ENCODE measurements at regions not wholly inside any gene's neighbourhood (a gene's known extent, or its start where the extent isn't known, plus 50 kb on each side); places are given as distances from the start of the nearest gene placed in this dataset.

- no peaks in the 10 kb centered on the region for H3K9me3 Mint-ChIP-seq
- no peak overlapping the region for H2BK120ac ChIP-seq (ENCODE audit: low read depth, low read length, poor library complexity, severe bottlenecking)
- no peak overlapping the region for H3K27ac ChIP-seq (ENCODE audit: insufficient read length, low read depth, low read length)
- no peak overlapping the region for H2BK15ac ChIP-seq (ENCODE audit: low read depth, low read length)
- H3K27me3 Mint-ChIP-seq (ENCODE audit: low read depth), result no peaks in the 10 kb centered on the region
- no peak overlapping the region for H2BK12ac ChIP-seq (ENCODE audit: insufficient read length, low read depth, low read length)
- H2AK5ac ChIP-seq (ENCODE audit: insufficient read length, low read length), result no peak overlapping the region
- H3K14ac ChIP-seq (ENCODE audit: insufficient read depth, low read length), result no peak overlapping the region
- H4K8ac ChIP-seq (replicated peaks; ENCODE audit: insufficient read length, low read depth, low read length), result no peak overlapping the region
- H3K4ac ChIP-seq (ENCODE audit: low read depth, low read length), result no peak overlapping the region
- no CpG with 5 or more reads among the region's 3 CpGs for WGBS (ENCODE audit: extremely low coverage, insufficient read length, low lambda C conversion rate)
- no peak overlapping the region for H2BK20ac ChIP-seq (ENCODE audit: low read depth, low read length, poor library complexity, severe bottlenecking)
- no peak overlapping the region for H2AFZ ChIP-seq (ENCODE audit: low read length)
- H3T11ph ChIP-seq (ENCODE audit: low read length), result no peak overlapping the region
- no peak overlapping the region for H3K56ac ChIP-seq (ENCODE audit: insufficient read length, low read depth, low read length)
- H3K9me3 ChIP-seq (ENCODE audit: control insufficient read depth, low read depth, low read length), result no peaks in the 10 kb centered on the region
- H3K79me1 ChIP-seq (ENCODE audit: insufficient read depth, low read depth, low read length, poor library complexity, severe bottlenecking), result no peaks in the 10 kb centered on the region
- H3K4me1 ChIP-seq (ENCODE audit: insufficient read depth, low read length), result peaks cover 16% of the 10 kb centered on the region; the same call in 1 of the 2 replicates
- DNase-seq, result no peak
- H3K36me3 Mint-ChIP-seq (ENCODE audit: insufficient read depth in 1 of 3, low read depth in 3 of 3), result no peaks in the 10 kb centered on the region; a peak in 1 of 7 replicates
- no peaks in the 10 kb centered on the region for H4K20me1 ChIP-seq (ENCODE audit: control insufficient read depth, insufficient read depth, insufficient read length)
- no peak overlapping the region for H3K9ac ChIP-seq (ENCODE audit: extremely low read depth, insufficient read length, low read length)
- peak overlapping the region in 1 of 3 experiments; percentile 51; a peak in 1 of 7 replicates for H3K27ac Mint-ChIP-seq
- no peak overlapping the region for H3K23ac ChIP-seq (ENCODE audit: insufficient read length, low read depth, low read length)
- H4K91ac ChIP-seq (ENCODE audit: insufficient read length, low read depth, low read length), result no peak overlapping the region
- H3K23me2 ChIP-seq (ENCODE audit: insufficient read length, low read depth, low read length, poor library complexity, severe bottlenecking), result no peaks in the 10 kb centered on the region
- no peaks in the 10 kb centered on the region for H3K27me3 ChIP-seq (ENCODE audit: insufficient read depth, low read length)
- H3K18ac ChIP-seq (ENCODE audit: insufficient read length, low read depth, low read length), result no peak overlapping the region
- no peak overlapping the region for H3K4me2 ChIP-seq (ENCODE audit: insufficient read depth, insufficient read length, low read length)
- no peak for TF ChIP-seq CTCF (conservative IDR thresholded peaks at IDR 0.05)
- peaks cover 54 to 58% of the 10 kb centered on the region in 2 experiments for H3K4me1 Mint-ChIP-seq
- no peak overlapping the region for H2BK5ac ChIP-seq (ENCODE audit: insufficient read length, low read length)
- no peak overlapping the region for H4K5ac ChIP-seq (ENCODE audit: insufficient read length, low read depth, low read length)
- no peak overlapping the region; a peak in 1 of 5 replicates for H3K4me3 Mint-ChIP-seq
- no peaks in the 10 kb centered on the region for H3K79me2 ChIP-seq (ENCODE audit: insufficient read depth, low read length)
Observed at GRCh38 chr13:50388481-50388880, 373.2 kb downstream of the KCNRG start.

Data from H9 (cell line).